Fibroblast of skin of abdomen (primary cell): ENCODE measurements at regions not wholly inside any gene's neighbourhood (a gene's known extent, or its start where the extent isn't known, plus 50 kb on each side); places are given as distances from the start of the nearest gene placed in this dataset.

Experiments
- DNase-seq: peaks from one replicate; pipeline ENCODE4 v3.0.0-alpha.2; 2013

DNA sequence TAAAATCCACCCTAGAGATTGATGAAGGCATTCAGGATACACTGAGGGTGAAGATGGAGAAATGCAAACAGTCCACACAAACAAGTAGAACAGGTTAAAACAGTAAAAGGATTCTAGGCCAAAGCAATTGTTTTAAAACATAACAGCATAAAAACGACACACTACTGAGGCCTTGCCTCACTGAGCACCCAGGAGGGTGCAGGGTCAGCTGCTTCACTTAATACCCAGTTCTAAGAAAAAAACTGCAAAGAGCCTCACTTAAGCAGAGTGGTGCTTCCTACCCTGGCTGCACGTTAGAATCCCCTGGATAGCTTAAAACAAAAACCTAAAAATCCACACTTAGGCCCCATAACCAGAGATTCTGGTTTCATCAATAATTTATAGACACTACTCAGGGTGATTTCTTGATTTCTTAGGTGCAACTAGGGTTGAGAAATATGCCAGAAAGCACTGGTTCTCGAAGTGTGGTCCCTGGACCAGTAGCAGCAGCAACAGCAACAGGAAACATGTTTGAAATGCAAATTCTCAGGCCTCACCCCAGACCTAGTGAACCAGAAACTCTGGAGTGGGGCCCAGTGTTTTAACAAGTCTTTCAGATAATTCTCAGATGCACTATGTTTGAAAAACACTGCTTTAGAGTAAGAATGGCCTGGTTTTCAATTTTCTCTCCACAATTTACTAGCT lies 279.1 kb downstream of the ZEB2 start:
- no peak for DNase-seq

- DNase-seq, result no peak
These were observed 280.2 kb downstream of the ZEB2 start for GRCh38 chr2:144239726-144240125.

DNA sequence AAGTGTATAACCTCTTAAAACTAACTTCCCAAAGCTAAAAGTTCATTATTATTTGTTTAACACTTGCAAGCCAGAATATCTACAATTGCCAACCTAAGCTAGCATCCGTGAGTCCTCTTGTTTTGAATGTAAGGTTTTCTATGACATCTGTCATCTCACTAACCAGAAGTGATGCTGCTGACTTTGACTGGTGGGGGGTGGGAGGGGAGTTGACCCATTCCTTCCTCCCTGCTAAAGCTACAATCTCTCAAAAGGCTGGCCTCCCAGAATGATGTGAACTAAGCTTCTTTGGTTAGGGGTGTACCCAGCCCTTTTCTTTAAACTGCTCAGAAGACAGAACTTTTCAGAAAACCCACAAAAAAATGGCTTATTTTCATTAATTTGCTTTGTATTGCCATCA lies 280.6 kb downstream of the ZEB2 start:
- DNase-seq, result no peak

- DNase-seq, result no peak
These were observed 281.9 kb downstream of the ZEB2 start for GRCh38 chr2:144237830-144238627.

DNA sequence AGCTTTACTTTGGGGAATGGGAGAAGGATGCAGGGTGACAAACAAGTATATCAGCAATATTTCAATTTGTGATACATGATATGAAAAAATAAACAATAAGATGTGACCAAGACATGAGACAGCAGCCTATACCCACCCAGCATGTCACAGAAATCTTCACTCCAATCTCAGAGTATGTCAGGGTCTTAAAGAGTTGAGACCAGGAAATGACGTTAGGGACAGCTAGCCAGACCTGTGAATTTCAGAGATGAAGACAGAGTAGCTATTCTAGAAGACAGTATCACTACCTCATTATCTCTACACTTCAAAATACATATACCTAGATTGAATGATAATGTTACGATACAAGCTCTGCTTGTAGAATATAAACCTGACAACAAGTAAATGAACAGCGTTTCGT lies 282.8 kb downstream of the ZEB2 start:
- DNase-seq, result no peak

- DNase-seq, result no peak
These were observed 284.9 kb downstream of the ZEB2 start for GRCh38 chr2:144235050-144235449.

GRCh38 chr2:144234542-144234871 lies 285.4 kb downstream of the ZEB2 start:
- DNase-seq, result no peak

DNA sequence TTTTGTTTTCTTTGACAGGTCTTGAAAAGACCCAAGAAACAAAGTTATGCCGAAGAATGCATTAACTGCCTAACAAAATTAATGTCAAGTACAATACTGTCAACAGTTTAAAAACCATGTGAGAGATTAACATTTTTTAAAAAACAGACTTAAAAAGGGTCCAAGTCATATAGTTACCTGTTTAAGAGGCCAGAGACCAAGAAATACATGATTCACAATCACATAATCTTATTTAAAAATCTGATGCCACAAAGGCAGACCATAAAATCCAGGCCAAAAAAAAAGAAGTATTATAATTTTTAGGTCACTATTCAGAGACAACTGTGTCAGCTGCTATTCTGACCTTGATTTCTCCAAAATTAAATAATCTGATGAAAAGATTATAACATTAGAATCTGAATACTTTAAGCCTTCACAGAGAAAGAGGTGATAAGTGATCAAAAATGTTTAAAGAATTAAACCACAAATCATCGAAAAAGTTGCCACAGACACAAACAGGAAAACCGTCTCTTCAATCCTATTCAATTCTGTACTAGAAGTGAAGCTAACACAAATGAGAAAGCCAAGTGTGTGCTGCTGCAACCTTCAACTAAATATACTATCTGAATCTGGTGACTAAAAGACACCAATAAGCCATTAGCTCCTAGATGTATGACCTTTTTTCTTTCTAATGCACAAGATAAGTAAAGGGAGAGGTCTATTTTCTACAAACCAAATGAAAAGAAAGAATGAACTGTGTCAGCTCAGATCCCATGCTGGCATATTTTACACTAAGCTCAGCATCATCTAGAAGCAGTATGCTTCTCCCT lies 286.0 kb downstream of the ZEB2 start:
- DNase-seq, result no peak

GRCh38 chr2:144233317-144233716 lies 286.6 kb downstream of the ZEB2 start:
- no peak for DNase-seq

DNA sequence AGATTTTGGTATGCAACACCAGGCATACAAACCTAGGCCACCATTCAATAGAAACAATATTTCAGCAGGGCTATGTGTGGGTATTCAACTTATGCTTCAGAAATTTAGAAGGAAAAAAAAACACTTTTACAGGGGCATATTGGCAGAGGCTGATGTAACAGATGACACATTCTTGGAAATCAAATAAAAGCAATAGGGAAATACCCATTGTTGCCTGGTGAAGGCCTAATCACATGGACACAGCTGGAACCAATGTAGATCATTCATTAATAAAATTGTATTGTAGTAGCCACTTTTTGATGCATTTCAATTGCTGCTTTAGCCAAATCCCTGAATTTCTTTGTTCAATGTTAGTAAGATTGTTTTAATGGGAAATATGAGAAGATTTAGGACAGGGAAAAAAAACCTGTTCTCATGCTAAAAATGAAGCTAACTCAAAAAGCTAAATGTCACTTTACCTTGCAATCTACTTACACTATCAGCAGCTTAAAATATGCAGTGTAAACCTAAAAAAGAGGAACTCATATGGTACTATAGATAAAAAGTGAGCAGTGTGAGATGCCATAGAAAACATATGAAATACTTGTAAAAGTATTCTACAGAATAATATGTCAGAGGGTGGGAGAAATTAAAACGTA lies 289.4 kb downstream of the ZEB2 start:
- peak; percentile 61 for DNase-seq

- DNase-seq, result no peak
These were observed 289.9 kb downstream of the ZEB2 start for GRCh38 chr2:144230033-144230432.

DNA sequence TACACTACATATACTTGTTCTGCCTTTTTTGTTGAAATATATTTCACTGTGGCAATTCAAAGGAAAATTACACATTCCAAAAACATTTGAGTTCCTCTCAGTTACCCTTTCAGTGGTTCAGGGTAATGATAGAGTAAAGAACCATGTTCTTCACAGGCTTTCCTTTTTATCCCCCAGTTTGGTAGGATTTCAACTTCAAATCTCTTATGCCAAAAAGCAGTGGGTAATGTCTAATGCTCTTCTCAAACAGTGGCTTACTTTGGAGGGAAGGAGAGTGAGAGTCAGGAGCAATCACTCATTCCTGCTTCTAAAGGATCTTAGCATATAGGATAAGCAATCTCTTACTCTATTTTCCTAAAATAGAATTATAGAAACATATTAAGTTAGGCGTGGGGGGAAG lies 290.6 kb downstream of the ZEB2 start:
- DNase-seq, result no peak

DNA sequence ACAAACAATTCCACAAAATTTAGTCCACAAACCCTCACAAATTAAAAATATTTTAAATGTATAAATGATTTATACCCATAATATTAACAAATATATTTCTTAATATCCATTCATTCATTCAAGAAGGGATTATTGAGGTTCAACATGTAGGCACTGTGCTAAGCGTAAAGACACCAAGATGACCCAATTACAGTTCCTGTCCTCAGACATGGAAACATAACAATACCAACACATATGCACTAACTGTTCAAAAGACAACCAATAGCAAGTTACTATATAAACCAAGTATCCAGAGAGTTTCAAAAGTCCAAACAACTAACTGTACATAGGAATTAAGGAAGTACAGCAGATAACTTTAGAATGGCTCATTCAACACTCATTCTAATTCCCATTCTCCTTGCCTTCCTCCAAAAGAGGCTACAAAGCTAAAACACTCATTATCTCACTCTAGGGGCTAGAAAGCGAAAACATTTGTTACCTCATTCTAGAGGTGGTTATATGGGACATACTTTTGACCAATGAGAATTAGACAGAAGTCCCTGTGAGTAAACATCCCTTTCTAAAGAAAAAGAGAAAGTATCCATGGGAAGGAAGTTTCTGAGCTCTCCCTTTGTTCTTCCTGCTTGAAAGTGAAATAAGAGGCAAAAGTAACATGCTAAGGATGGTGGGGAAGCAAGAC lies 292.4 kb downstream of the ZEB2 start:
- no peak for DNase-seq

DNA sequence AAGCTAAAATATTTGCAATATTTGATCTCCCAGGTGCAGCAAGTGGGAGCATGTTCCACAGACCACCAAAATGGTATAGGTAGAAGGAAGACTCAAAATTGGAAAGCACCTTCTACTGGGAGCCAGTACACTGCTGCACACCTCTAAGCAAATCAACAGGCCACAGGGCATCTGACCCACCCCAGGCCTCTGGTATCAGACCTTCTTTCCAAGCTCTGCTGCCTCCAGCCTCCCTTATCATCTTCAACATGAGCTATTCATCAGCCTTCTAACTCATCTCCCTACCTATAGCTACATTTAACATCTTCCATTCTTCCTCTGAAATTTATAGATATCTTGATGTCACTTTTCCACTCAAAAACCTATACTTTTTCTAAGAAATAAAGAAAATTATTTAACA lies 294.8 kb downstream of the ZEB2 start:
- DNase-seq, result no peak

DNA sequence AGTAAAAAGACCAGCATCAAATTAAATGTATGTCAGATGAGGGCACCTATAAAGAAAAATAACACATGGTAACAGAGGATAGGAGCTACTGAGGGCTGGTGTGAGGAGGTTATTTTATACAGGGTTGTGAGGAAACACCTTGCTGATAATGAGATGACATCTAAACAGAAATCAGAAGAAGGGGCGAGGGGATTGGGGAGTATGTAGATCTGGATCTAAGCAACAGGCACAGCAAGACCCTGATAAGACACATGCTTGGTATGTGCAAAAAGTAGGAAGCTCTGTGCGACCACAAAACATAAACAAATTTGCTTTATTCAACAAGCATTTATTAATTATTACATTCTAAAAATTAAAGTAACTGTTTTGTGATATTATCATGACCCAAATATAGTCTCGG lies 295.4 kb downstream of the ZEB2 start:
- DNase-seq, result no peak

- no peak for DNase-seq
These were observed 299.9 kb downstream of the ZEB2 start for GRCh38 chr2:144219979-144220378.

DNA sequence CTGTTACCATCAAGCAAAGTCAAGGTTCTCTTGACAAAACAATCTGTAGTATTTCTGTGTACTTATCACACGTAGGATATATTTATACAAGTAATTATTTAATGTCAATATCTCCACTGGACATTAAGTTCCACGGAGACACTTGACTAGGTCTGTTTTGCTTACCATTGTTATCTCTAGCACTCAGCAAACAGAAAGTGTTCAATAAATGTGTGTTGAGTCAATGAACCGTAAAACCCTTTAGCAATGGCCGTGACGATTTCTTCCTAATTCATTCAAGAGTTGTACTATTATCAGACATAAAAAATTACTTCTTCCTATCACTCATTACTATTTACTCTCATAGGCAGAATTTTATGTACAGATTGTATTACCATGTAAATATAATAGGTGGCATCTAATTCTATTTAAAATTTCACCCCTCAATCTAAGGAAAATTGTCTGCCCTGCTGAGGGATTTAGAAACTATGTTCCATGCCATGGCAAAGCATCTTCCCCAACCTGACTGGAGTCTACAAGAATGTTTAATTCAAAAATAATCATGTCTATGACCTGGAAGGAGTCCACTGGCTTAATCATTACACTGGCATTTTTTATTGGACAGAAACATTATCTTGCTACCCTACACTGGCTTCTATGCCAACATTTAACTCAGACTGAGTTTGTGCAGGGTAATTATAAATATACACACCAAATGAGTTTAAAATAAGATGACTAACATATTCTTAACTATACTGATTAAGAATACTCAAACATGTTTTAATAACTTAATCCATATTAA lies 301.9 kb downstream of the ZEB2 start:
- no peak for DNase-seq

DNA sequence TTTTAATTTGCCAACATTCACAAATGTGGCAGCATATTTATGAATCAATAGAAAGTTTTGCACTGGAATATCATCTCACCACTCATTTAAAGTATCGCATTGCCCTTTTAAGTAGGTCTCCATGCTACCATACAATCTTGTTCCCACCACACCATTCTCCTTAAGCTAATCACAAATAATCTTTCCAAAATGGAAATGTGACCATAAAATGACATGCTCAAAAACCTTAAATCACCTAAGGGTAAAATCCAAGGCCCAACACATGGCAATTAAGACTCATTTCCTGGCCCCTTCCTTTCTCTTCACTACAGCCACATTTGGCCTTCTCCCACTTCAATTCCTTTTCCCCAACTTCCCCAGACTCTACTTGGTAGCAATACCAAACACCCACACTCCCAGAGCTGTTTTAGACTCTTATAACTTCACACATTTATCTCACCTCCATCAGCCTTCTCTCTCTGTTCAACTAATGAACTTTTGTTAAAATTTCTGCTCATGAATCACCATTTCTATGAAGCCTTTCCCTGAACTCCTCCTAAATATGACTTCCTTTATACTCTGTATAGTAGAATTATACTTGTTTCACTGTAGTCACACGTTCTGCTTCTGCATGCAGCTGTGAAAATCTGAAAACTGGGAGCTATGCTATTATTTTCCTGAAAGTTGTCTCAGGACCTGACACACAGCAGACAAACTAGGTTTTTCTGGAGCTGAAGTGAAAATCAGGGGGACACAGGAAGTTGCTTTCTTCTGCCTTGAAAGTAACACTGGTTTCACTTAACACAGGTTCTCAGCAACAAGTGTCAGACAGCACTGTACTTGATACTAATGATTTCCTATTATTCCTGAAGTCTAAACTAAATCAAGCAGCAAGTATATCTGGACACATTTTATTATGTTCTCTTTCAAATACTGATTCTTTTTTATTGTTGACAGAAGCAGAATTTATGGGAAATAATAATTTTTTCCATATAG lies 303.9 kb downstream of the ZEB2 start:
- no peak for DNase-seq

GRCh38 chr2:144215207-144215606 lies 304.7 kb downstream of the ZEB2 start:
- DNase-seq, result no peak

- no peak for DNase-seq
These were observed 306.1 kb downstream of the ZEB2 start for GRCh38 chr2:144213797-144214196.
